HL-60/S4 treated with retinoic acid at 250 ng/mL for 4 days and 3 days (cell line): ENCODE measurements at regions not wholly inside any gene's neighbourhood (a gene's known extent, or its start where the extent isn't known, plus 50 kb on each side); places are given as distances from the start of the nearest gene placed in this dataset.

Experiments
- in situ Hi-C: fragments of 300-500 bp; cut with MboI; formaldehyde crosslinking; loops from 2 replicates; pipeline ENCODE4 v1.7.0; 2022; ENCODE audit warnings: low sequenced_read_pairs

- in situ Hi-C loops = no loop called here
Observed at GRCh38 chr5:167995844-167996425, 295.5 kb upstream of the WWC1 start.

- in situ Hi-C loops = no loop called here
Observed at GRCh38 chr5:167998148-167998767, 293.2 kb upstream of the WWC1 start.

GRCh38 chr5:167999182-167999581 lies 292.3 kb upstream of the WWC1 start:
- in situ Hi-C loops = no loop called here

- in situ Hi-C loops = no loop called here
Observed at GRCh38 chr5:168001318-168001717, 290.1 kb upstream of the WWC1 start.

GRCh38 chr5:168002116-168002515 lies 289.3 kb upstream of the WWC1 start:
- in situ Hi-C loops = no loop called here

- in situ Hi-C loops = no loop called here
Observed at GRCh38 chr5:168005093-168005492, 286.4 kb upstream of the WWC1 start.

- in situ Hi-C loops = no loop called here
Observed at GRCh38 chr5:168005936-168006335, 285.5 kb upstream of the WWC1 start.

- in situ Hi-C loops = no loop called here
Observed at GRCh38 chr5:168006456-168007130, 284.9 kb upstream of the WWC1 start.

- in situ Hi-C loops = no loop called here
Observed at GRCh38 chr5:168007286-168007685, 284.2 kb upstream of the WWC1 start.

GRCh38 chr5:168008555-168008954 lies 282.9 kb upstream of the WWC1 start:
- in situ Hi-C loops = no loop called here

GRCh38 chr5:168011096-168011495 lies 280.3 kb upstream of the WWC1 start:
- in situ Hi-C loops = no loop called here

- in situ Hi-C loops = no loop called here
Observed at GRCh38 chr5:168012006-168012405, 279.4 kb upstream of the WWC1 start.

- in situ Hi-C loops = no loop called here
Observed at GRCh38 chr5:168013546-168013945, 277.9 kb upstream of the WWC1 start.

GRCh38 chr5:168014433-168015123 lies 276.9 kb upstream of the WWC1 start:
- in situ Hi-C loops = no loop called here

- in situ Hi-C loops = no loop called here
Observed at GRCh38 chr5:168015506-168015905, 275.9 kb upstream of the WWC1 start.

- in situ Hi-C loops = no loop called here
Observed at GRCh38 chr5:168017313-168017712, 274.1 kb upstream of the WWC1 start.

GRCh38 chr5:168019143-168019542 lies 272.3 kb upstream of the WWC1 start:
- in situ Hi-C loops = no loop called here

GRCh38 chr5:168020542-168021294 lies 270.7 kb upstream of the WWC1 start:
- in situ Hi-C loops = no loop called here

- in situ Hi-C loops = no loop called here
Observed at GRCh38 chr5:168022446-168023169, 268.8 kb upstream of the WWC1 start.

- in situ Hi-C loops = no loop called here
Observed at GRCh38 chr5:168023191-168023590, 268.3 kb upstream of the WWC1 start.
